Esophagus mucosa (tissue), 1 donor: ENCODE measurements at regions not wholly inside any gene's neighbourhood (a gene's known extent, or its start where the extent isn't known, plus 50 kb on each side); places are given as distances from the start of the nearest gene placed in this dataset.
"Not testable (repeated sequence)": the region's sequence is repeated elsewhere in the genome, so short reads cannot be mapped to it uniquely, and the experiment has no call there.

ENCODE experiments used
- ATAC-seq: fragments of 200-7000 bp; cut with Tn5 transposase; one replicate; pipeline ENCODE4 v1.9.1; 2020
- donor health status: DM: yes; HTN: yes; CAD: no.

GRCh38 chr3:125645616-125646015, 50.3 kb upstream of the OSBPL11 start:
- no peak for ATAC-seq

GRCh38 chr3:125646581-125646980, 51.3 kb upstream of the OSBPL11 start:
- no peak for ATAC-seq

GRCh38 chr3:125647318-125648014, 52.2 kb upstream of the OSBPL11 start:
- ATAC-seq, result peak; percentile 98

- no peak for ATAC-seq
Measured at GRCh38 chr3:125651244-125651643, 55.9 kb upstream of the OSBPL11 start.

GRCh38 chr3:125652349-125652748, 57.1 kb upstream of the OSBPL11 start:
- ATAC-seq, result no peak

GRCh38 chr3:125654526-125654925, 59.2 kb upstream of the OSBPL11 start:
- no peak for ATAC-seq

- ATAC-seq, result no peak
Measured at GRCh38 chr3:125662675-125663074, 67.4 kb upstream of the OSBPL11 start.

- ATAC-seq, result no peak
Measured at GRCh38 chr3:125670352-125670751, 75.1 kb upstream of the OSBPL11 start.

GRCh38 chr3:125670945-125671344, 75.6 kb upstream of the OSBPL11 start:
- ATAC-seq, result no peak

GRCh38 chr3:125671461-125672243, 76.4 kb upstream of the OSBPL11 start:
- no peak for ATAC-seq

- ATAC-seq, result no peak
Measured at GRCh38 chr3:125675791-125676190, 80.5 kb upstream of the OSBPL11 start.

GRCh38 chr3:125679258-125679657, 84.0 kb upstream of the OSBPL11 start:
- no peak for ATAC-seq

GRCh38 chr3:125681146-125681545, 85.8 kb upstream of the OSBPL11 start:
- no peak for ATAC-seq

- ATAC-seq, result not testable (repeated sequence)
Measured at GRCh38 chr3:125681906-125682305, 86.6 kb upstream of the OSBPL11 start.

GRCh38 chr3:125682610-125683009, 87.3 kb upstream of the OSBPL11 start:
- ATAC-seq, result peak; percentile 31

GRCh38 chr3:125683067-125683829, 88.0 kb upstream of the OSBPL11 start:
- ATAC-seq, result peak; percentile 64

- no peak for ATAC-seq
Measured at GRCh38 chr3:125684199-125684598, 88.9 kb upstream of the OSBPL11 start.

- not testable (repeated sequence) for ATAC-seq
Measured at GRCh38 chr3:125685741-125686140, 90.4 kb upstream of the OSBPL11 start.

- no peak for ATAC-seq
Measured at GRCh38 chr3:125692361-125692760, 97.1 kb upstream of the OSBPL11 start.

- no peak for ATAC-seq
Measured at GRCh38 chr3:125693887-125694286, 98.6 kb upstream of the OSBPL11 start.

- ATAC-seq, result no peak
Measured at GRCh38 chr3:125694761-125695294, 99.5 kb upstream of the OSBPL11 start.

- no peak for ATAC-seq
Measured at GRCh38 chr3:125695688-125696087, 100.4 kb upstream of the OSBPL11 start.

GRCh38 chr3:125697126-125697525, 101.8 kb upstream of the OSBPL11 start:
- not testable (repeated sequence) for ATAC-seq
